Fibroblast of the aortic adventitia (primary cell): ENCODE measurements at regions not wholly inside any gene's neighbourhood (a gene's known extent, or its start where the extent isn't known, plus 50 kb on each side); places are given as distances from the start of the nearest gene placed in this dataset. TPM values are rescaled to one million over a fixed set of nuclear protein-coding genes. Genes with fewer than 3 reads are reported as not detected.

Experiments
- DNase-seq: peaks from one replicate; pipeline ENCODE4 v3.0.0-alpha.2; 2010; ENCODE audit warnings: low read depth
- H3K4me3 ChIP-seq: 2 replicates; pipeline ENCODE4 v1.5.1; 2011; ENCODE audit warnings: low read depth, mild to moderate bottlenecking, control low read depth, low read length, moderate library complexity
- small RNA-seq: library from RNA; depleted of rRNA; stranded (forward); fragments of <200 nt; gene quantifications from one replicate; pipeline ENCODE3, GENCODE V24; 2012
- TF ChIP-seq, protein P1 (sequence below): IDR thresholded peaks from 2 replicates; pipeline ENCODE4 v1.5.1; 2011; ENCODE audit warnings: mild to moderate bottlenecking, low read length, control low read depth, inconsistent platforms; ENCODE audit not compliant: insufficient read depth

DNA sequence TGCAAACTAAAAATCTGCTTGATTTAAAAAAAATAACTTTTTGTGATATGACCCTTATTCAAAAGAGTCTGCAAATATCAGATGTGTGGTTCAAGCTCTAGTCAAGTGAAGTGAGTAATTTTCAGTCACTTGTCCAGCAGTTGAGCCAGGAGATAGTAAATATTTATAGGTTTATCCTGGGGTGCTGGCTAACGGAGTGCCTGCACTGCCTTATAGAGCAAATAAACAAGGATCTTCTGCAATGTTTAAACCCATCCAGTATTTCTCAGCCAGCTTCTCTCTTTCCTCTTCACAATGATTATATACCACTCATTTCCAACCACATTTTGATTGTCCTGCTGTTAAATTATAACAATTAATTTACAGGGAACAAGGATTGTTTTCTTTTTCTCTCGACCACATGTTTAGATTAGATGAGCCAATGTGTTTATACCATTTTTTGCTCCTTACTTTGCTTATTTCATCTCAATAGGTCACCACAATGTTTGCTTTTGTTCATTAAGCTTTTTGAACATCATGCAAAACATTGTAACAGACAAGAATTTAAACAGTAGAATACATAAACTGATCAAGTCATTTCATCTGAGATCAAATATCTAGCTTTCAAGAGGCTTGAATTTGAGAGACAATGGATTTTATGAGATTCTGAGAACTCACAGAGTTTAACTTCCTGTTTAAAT lies 60.3 kb upstream of the GREM2 start:
- H3K4me3 ChIP-seq, result no peak overlapping the region
- TF ChIP-seq, protein P1, sequence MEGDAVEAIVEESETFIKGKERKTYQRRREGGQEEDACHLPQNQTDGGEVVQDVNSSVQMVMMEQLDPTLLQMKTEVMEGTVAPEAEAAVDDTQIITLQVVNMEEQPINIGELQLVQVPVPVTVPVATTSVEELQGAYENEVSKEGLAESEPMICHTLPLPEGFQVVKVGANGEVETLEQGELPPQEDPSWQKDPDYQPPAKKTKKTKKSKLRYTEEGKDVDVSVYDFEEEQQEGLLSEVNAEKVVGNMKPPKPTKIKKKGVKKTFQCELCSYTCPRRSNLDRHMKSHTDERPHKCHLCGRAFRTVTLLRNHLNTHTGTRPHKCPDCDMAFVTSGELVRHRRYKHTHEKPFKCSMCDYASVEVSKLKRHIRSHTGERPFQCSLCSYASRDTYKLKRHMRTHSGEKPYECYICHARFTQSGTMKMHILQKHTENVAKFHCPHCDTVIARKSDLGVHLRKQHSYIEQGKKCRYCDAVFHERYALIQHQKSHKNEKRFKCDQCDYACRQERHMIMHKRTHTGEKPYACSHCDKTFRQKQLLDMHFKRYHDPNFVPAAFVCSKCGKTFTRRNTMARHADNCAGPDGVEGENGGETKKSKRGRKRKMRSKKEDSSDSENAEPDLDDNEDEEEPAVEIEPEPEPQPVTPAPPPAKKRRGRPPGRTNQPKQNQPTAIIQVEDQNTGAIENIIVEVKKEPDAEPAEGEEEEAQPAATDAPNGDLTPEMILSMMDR, result no peak
- DNase-seq, result no peak

DNA sequence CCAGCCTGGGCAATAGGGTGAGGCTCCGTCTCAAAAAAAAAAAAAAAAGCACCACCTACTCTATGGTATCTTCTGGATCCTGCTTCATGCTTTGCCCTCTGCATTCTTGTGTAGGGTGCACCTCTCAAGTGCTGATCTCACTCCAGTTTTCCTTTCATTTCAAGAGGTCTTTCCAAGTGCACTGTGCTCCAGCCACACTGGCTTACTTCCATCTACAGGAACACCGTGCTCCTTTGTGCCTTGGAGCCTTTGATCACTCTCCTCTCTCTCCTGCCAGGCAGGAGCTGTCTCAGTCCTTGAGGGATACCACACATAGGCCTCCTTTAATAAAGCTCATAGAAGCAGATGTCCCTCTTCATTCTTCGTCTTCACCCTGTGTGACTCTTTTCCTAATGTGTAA lies 55.4 kb upstream of the GREM2 start:
- DNase-seq, result no peak
- H3K4me3 ChIP-seq, result no peak overlapping the region
- TF ChIP-seq, protein P1, result no peak

DNA sequence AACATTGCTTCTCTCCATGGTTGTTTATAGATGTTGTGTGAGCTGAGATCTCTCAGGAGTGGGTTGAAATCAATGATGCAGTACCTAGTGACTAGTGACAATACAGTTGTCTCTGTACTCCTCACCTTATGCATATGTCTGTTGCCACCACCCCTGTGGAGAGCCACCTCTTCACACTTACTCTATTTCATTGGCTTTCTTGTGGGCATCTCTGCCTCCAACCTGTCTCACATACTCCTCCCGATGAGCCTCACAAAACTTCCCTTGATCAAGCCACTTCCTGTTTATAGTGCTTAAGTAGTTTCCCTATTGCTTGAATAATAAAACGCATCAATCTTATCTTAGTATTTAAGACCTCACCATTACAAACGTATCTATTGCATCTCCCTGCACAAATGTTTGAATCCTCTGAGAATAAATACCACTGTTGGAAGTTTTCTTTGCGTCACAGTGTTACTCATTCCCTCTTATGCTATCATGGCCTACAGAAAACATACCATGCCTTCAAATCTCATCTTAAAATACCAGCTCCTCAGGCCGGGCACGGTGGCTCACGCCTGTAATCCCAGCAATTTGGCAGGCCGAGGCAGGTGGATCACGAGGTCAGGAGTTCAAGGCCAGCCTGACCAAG lies 54.7 kb upstream of the GREM2 start:
- TF ChIP-seq, protein P1, result no peak
- DNase-seq, result no peak
- H3K4me3 ChIP-seq, result no peak overlapping the region

DNA sequence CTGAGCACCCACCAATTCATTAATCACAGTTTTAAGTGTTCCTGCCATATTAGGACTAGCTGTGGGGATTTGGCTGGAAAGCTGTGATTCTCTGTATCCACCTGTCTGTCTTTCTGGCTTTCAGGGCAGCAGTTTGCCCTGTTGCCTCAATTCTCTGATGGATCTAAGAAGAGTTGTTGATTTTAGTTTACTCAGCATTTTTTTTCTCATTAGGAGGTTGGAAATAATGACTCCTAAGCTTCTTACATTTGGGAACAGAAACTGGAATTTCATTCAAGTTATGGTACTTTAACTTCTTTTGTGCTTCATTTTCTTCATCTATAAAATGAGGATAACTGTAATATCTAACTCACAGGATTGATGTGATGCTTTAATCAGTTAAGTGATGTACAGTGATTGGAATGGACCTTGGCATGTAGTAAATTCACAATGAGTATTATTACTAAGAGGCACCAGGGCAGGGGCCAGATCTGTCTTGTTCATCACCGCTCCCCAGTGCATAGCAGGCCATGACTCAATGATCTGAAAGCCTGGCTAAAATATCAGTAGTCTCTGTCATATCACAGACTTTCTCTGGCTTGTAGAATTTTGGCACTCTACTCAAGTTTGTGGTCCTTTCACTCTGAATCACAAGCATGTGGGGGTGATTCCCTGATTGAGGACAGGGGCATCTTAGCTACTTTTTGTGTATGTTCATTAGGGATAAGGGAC lies 51.4 kb upstream of the GREM2 start:
- DNase-seq, result peak; percentile 77
- TF ChIP-seq, protein P1, result no peak
- H3K4me3 ChIP-seq, result no peak overlapping the region

Small RNAs in the stretch of these regions (small RNA-seq; reads per million reads assigned to genes)
- gene RF00019, result not detected
